HG02642 (cell line): ENCODE measurements at regions not wholly inside any gene's neighbourhood (a gene's known extent, or its start where the extent isn't known, plus 50 kb on each side); places are given as distances from the start of the nearest gene placed in this dataset.

Source experiments
- ATAC-seq: cut with Tn5 transposase; IDR thresholded peaks from one replicate; pipeline ENCODE4 v1.9.1; 2021; ENCODE audit warnings: mild to moderate bottlenecking; ENCODE audit not compliant: unreplicated experiment, poor library complexity

DNA sequence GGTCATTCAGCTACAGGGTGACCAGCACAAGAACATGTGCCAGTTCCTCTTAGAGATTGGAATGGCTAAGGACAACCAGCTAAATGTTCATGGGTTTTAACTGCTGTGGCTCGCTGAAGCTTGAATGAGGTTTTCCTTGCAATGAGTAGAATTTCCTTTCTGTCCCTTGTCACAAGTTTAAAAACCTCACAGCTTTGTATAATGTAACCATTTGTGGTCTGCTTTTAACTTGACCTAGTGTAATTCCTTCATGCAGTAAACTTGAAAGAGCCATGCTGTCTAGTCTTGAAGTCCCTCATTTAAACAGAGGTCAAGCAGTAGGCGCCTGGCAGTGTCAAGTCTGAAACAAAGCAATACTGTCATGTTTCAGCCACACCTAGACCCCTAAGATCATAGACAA, 181.3 kb upstream of the DMRT1 start:
- ATAC-seq: no peak

DNA sequence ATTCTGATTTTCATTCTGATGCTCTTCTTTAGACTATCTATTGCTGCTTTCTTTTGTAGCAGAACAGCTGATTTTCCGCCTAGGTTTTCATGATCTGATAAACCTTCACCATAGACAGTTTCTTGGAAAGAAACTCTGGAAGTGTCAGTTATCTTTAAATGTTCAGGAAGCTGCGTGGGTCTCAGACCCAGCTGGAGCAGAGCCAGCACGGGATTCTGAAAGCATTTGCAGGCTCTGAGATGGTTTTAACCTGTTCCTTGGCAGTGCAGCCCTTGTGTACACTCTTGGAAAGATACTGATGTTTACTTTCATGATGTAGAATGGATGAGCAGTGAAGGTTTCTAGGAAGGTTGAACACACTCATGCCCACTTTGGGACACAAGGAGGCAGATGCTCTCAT, 178.0 kb upstream of the DMRT1 start:
- ATAC-seq: no peak

DNA sequence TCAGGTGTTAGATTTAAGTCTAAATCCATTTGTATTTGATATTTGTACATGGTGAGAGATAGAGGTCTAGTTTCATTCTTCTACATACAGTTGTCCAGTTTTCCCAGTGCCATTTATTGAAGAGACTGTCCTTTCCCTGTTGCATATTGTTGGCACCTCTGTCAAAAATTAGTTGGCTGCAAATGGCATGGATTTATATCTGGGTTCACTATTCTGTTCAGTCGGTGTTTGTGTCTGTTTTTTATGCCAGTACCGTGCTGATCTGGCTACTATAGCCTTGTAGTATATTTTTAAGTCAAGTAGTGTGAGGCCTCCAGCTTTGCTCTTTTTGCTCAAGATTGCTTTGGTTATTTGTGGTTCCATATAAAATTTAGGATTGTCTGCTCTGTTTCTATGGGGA, 176.2 kb upstream of the DMRT1 start:
- no peak for ATAC-seq

DNA sequence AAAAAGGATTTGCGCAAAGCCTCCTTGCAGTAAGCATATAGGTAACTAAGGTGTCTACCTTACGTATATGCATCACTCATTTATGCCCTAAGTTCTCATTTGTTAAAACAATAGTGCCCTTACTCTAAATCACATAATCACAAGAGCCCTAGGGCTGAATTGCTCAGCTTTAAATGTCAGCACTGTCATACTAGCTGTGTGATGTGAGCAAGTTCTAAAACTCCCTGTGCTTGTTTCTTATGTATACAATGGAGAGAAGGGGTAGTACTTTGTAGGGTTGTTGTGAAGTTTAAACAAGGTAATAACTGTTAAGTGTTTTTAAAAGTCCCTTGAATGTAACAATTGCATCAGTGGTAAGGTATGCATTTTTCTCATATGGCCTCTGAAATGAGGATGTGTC, 169.5 kb upstream of the DMRT1 start:
- ATAC-seq: no peak

DNA sequence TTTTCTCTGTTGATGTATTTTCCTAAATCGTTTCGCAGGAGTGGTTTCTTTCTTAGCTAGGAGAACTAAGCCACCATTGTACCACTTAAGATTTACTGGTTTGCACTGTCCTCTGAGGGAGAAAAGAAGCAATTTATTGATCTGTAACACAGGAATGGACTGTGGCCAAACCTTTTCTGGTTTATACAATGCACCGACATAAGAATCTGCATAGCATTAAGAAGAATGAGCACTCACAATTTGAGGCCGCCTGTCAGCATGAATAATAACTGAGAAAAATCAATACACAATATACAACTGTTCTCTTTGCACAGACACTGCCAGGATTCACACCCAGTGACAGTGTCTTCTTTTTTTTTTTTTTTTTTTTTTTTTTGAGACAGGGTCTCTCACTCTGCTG, 168.6 kb upstream of the DMRT1 start:
- ATAC-seq: no peak

DNA sequence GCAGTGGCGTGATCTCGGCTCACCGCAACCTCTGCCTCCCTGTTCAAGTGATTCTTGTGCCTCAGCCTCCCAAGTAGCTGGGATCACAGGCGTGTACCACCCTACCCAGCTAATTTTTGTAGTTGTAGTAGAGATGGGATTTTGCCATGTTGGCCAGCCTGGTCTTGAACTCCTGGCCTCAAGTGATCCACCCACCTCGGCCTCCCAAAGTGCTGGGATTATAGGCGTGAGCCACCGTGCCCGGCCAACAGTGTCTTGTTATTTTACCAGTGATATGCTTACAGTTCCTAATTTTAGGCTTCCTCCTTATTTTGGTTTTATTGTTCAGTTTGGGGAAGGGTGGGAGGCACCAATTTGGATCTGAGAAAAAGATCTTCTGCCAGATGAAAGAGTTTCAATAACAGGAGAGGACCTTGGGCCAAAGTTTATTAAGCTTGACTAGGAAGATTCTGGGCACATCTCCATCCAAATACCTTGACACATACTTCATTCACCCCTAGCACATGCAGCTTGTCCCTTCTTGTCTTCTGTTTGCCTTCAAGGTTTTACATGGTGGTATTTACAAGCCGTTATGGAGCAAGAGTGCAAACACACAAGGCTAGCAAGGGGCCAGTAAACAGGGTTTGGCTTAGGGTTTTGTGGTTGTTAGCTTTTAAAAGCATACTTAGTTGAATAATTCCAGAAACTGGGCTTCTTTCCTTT, 168.1 kb upstream of the DMRT1 start:
- ATAC-seq: no peak

DNA sequence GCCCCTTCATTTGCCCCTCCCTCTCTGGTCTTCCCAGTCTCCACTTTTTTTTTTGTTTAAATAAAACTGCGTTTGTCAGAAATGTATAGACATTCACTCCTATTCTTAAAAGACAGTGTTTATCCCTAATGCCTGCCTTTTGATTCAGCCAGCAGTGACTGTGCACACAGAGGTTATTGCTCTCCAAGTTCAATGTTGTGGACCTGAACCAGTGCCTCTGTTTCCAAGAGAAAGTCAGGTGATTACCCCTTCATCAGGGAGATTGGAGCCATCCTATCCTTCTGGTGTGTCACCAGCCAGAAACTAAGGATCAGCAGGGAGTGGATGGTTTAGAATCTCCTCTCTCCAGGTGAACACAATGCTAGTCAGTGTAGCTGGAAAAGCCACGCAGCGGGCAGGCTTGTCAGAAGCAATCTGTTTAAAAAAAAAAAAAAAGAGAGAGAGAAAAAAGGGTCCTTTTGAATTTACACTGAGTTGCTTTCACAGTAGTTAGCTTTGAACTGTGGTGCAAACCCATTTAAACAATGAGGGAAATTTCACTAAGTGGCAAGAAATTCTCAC, 167.5 kb upstream of the DMRT1 start:
- ATAC-seq: no peak

DNA sequence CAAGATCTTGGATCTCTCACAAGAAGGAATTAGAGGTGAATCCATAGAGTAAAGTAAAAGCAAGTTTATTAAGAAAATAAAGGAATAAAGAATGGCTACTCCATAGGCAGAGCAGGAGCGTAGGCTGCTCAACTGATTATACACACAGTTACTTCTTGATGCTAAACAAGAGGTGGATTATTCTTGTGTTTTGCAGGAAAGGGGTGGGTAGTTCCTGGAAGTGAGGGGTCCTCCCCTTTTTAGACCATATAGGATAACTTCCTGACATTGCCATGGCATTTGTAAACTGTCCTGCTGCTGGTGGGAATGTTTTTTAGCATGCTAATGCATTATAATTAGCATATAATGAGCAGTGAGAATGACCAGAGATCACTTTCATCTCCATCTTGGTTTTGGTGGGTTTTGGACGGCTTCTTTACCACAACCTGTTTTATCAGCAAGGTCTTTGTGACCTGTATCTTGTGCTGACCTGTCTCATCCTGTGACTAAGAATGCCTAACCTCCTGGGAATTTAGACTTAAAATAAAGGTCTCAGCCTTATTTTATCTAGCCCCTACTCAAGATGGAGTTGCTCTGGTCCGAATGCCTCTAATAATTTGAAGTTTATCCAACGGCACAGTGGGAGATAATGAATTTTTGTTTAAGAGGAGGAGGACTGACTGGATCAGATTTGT, 165.7 kb upstream of the DMRT1 start:
- ATAC-seq: no peak

DNA sequence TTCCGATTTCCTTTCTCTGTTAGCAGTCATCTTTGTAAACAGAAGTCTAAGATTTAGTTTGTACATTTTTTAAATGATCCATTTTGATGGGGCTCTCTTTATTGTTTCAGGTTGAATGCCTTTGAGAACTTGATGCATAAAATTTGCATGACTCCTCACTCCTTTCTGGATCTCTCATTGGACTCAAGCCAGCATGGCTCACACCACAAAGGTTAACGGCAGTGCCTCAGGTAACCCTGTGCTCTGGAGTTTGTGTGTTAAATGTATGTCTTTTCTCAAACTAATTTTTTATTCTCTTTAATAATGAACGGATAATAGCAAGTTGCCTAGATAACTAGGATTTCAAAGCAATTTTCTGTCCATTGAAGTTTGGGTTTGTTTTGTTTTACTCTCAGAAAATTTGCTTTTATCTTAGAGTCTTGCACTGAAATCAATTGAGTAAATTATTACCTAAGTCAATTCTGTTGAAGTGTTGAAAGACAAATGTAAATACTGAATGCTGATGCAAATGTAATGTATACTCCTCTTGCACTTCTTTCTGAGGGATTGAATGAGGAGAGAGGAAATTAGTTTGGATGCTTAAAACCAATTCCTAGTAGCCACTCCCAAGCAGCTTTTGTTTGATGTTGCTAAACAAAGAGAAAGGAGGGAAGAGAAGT, 164.6 kb upstream of the DMRT1 start:
- no peak for ATAC-seq

DNA sequence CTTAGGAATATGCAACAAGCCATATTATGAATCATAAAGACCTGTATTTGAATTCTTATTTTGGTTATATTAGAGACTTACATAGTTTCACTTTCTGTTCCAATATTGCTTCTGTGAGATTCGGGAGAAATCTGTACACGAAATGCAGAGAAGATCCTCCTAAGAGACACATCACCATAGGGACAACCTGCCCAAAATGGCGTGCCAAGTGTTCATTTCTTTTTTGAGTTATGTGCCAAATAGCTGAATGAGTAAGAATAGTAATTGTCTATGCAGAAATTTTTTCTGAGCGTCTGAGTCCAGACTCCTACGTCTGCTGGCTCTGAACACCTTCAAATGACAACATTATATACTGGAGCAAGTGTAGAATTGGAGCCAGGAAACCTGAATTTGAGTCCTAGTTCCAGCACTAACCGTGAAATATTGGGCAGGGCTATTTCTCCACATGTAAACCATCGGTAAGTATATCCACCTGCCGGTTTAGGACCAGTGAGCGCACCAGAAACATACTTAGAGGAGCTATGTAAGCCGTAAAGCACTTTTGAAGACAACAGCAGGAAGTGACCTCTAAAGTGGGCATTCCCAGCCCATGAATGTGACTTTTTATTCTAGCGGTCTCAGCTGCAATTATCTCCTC, 163.9 kb upstream of the DMRT1 start:
- no peak for ATAC-seq

DNA sequence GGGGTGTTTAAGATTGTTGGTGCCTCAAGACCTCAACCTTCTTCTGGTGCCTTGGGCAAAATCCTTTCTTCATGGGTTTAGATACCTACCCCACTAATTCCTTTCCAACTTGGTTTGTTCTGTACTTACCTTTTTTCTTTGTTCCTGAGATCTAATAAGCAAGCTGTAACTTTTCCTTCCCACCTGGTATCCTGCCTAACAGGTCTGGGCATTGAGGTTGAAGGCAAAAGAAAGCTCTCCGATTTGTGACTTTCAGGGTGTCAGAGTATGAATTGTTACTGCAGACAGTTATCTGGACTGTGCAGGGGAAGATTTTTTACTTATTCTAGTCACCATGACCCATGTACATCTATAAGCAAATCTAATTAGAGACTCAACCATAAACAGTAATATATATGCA, 162.6 kb upstream of the DMRT1 start:
- ATAC-seq: no peak

DNA sequence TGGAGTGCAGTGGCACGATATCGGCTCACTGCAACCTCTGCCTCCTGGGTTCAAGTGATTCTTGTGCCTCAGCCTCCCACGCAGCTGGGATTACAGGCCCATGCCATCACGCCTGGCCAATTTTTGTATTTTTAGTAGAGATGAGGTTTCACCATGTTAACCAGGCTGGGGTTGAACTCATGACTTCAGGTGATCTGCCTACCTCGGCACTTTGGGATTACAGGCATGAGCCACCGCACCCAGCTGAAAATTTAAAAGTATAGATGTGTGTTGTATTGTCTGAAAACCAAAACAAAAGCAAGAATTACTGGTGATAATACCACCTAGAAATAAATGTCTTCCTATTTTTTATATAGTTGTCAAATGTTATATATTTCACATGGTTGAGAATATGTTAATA, 162.0 kb upstream of the DMRT1 start:
- no peak for ATAC-seq

DNA sequence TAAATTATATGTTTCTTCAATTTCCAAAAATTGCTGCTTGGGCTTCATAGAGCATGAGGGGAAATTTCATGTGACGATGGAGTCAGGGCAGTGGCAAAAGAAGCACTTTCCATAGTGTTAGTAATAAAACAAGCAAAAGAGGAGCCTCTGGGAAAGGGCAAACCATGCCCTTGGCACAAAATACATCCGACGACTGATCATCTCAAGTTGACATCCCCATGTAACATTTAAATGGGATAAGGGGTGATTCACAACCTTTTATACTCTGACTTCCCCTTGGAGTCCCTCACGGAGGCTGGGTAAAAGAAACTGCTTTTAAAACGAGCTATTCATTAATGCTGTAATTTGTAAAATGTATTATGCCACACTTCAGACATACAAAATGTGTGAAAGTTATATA, 161.4 kb upstream of the DMRT1 start:
- no peak for ATAC-seq

DNA sequence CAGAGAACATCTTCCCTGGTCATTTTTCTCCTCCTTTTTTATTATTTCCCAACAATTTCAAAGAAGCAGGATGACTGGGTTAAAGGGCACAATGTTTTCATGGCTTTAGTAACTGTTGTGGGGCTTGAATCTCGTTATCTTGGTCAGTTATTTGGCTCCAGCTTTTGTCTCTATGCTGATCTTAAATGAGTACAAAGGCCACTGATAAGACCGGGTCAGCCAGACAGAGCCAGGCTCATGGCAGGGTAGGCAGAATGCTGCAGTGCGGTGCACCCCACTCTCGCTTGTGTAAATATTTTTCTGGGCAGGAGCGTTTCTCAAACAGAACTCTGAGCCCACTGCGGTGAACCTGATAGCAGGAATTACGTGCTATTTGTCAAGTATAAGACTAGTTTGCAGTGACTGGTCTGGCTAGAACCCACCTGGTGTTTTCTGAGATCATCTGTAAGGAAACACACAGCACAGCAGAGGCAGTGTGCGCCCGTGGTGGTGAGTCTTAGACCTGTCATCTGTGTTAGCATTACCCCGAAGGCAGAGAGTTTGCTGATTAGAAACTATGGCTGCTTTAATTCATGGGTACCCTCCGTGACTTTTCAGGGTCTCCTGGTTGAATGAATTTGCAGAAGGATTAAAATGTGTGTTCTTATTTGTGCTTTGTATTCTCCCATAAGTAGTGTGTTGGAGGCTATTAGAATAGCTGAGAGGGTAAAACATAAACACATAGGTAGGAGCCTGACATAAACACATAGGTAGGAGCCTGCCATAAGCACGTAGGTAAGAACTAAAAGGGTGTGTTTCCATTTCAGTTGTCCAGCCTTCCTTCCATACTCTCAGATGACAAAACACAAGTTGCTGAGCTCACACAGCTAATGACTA, 158.6 kb upstream of the DMRT1 start:
- no peak for ATAC-seq

DNA sequence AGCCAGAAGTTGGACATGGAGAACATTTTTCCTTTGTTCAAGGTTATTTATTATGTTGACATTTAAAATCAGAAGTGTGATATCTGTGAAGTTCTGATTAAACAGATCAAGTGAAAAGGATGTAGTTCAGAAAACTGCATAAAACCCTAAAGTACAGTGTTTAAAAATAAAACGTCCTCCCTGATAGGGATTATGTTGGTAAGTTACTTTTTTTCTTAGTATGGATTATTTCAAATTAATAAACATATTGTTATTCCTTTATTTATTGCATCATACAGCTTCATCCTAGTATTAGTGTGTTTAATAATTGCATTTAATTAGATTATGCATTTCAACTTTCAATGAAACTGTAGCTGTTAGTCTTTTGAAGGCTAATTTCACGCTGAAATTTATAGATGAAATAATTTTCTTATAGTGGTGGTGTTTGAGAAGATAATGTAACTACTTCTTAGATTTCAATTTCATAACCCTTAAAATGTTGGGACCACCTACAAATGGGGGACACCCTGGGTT, 157.9 kb upstream of the DMRT1 start:
- ATAC-seq: no peak

DNA sequence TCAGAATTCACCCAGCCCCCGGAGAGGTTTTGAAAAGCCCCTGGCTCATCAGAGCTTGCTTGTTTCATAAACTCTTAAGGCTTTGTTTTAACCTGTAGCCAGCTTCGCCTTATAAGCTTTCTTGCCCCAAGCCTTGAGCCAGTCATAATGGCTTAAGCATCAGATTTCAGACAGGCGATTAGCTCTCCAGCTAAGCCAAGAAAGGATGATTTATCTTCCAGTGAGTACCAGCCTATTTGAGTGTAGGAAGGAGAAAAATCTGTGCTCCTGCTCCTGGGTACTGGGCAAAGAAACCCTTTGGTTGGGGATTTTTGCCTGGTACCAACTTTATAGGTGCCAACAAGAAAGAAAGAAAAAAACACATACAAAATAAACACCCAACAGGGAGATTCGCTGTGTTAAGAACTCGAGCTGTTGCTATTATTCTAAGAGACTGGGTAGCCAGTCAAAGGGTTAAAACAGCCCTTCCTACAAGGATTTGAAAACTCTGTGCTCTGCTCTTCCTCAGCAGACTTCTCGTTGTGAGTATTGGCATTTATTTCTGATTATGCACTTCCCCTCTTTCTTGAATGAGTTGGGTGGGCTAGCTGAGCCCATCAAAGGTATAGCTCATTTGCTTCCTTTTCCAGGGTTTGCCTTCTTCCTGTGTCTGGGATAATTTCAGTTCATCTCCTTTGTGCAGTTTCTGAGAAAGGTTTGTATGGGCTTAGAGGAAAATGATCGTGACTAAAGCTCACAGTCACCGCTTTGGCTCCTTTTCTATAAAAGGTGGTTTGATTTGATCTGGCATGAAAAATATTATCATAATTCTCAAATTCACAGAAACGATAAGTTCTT, 157.2 kb upstream of the DMRT1 start:
- no peak for ATAC-seq

DNA sequence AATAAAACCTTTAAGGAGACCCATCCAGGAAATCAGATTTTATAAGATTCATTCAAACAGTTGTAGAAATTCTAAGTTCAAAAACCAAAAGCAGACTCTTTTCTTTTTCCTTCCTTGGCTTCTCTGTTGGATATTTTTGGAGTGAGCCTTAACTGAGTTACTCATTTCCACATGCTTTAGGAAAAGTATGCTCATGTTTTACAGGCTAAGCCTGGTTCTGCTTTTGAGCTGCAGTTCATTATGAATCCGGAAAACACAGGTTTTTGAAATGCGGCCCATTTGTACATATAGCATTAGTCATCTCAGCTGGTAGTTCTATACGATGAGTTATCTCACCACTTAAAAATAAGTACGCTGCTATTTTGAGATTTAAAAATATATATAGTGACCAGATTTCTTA, 156.6 kb upstream of the DMRT1 start:
- no peak for ATAC-seq

DNA sequence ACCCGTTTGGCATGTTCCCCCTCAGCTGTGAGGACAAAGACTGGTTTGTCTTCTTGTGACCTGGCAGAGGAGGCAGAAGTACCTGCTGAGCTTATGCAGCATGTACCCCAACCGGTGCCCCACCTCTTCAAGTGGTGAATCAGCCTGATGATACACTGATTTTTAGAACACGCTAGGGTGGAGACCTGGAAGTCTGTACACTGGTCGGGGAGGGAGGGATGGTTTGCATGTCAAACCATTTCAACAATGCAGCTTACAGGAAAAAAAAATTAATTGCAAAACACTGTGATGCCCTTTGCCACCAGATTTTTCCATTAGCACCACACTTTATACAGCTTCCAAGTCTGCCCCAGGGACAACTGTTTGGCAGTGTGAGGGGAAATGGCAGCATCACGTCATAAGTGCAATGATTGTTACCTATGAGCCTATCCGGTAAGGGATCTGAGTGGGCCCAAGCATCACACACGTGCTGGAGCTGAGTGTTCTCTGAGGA, 155.1 kb upstream of the DMRT1 start:
- no peak for ATAC-seq
